ENCODE measurements at regions not wholly inside any gene's neighbourhood (a gene's known extent, or its start where the extent isn't known, plus 50 kb on each side); places are given as distances from the start of the nearest gene placed in this dataset.
"Not testable (repeated sequence)": the region's sequence is repeated elsewhere in the genome, so short reads cannot be mapped to it uniquely, and the experiment has no call there.

GRCh38 chr2:111251711-111252110 lies 131.0 kb downstream of the BCL2L11 start:
- no peak for DNase-seq (ENCODE audit: low read depth)

GRCh38 chr2:111252436-111252835 lies 131.7 kb downstream of the BCL2L11 start:
- no peak for DNase-seq (ENCODE audit: low read depth)

- peak; percentile 20 for DNase-seq (ENCODE audit: low read depth)
These were observed 134.2 kb downstream of the BCL2L11 start for GRCh38 chr2:111254916-111255315.

GRCh38 chr2:111256628-111257027 lies 135.9 kb downstream of the BCL2L11 start:
- DNase-seq (ENCODE audit: low read depth): not testable (repeated sequence)

GRCh38 chr2:111257607-111258006 lies 136.9 kb downstream of the BCL2L11 start:
- not testable (repeated sequence) for DNase-seq (ENCODE audit: low read depth)

GRCh38 chr2:111258318-111258717 lies 137.6 kb downstream of the BCL2L11 start:
- not testable (repeated sequence) for DNase-seq (ENCODE audit: low read depth)

- DNase-seq (ENCODE audit: low read depth): not testable (repeated sequence)
These were observed 142.1 kb downstream of the BCL2L11 start for GRCh38 chr2:111262627-111263379.

GRCh38 chr2:111263380-111264017 lies 142.8 kb downstream of the BCL2L11 start:
- DNase-seq (ENCODE audit: low read depth): not testable (repeated sequence)

GRCh38 chr2:111264956-111265355 lies 144.2 kb downstream of the BCL2L11 start:
- DNase-seq (ENCODE audit: low read depth): not testable (repeated sequence)

GRCh38 chr2:111266556-111266955 lies 145.8 kb downstream of the BCL2L11 start:
- not testable (repeated sequence) for DNase-seq (ENCODE audit: low read depth)

GRCh38 chr2:111267038-111267437 lies 146.3 kb downstream of the BCL2L11 start:
- DNase-seq (ENCODE audit: low read depth): not testable (repeated sequence)

- DNase-seq (ENCODE audit: low read depth): not testable (repeated sequence)
These were observed 149.1 kb downstream of the BCL2L11 start for GRCh38 chr2:111269761-111270323.

GRCh38 chr2:111270569-111270968 lies 149.9 kb downstream of the BCL2L11 start:
- not testable (repeated sequence) for DNase-seq (ENCODE audit: low read depth)

- DNase-seq (ENCODE audit: low read depth): not testable (repeated sequence)
These were observed 151.1 kb downstream of the BCL2L11 start for GRCh38 chr2:111271647-111272304.

- DNase-seq (ENCODE audit: low read depth): not testable (repeated sequence)
These were observed 152.3 kb downstream of the BCL2L11 start for GRCh38 chr2:111273007-111273406.

GRCh38 chr2:111275047-111275853 lies 154.5 kb downstream of the BCL2L11 start:
- not testable (repeated sequence) for DNase-seq (ENCODE audit: low read depth)

- DNase-seq (ENCODE audit: low read depth): not testable (repeated sequence)
These were observed 155.1 kb downstream of the BCL2L11 start for GRCh38 chr2:111275854-111276171.

- DNase-seq (ENCODE audit: low read depth): not testable (repeated sequence)
These were observed 157.4 kb downstream of the BCL2L11 start for GRCh38 chr2:111278133-111278532.

- not testable (repeated sequence) for DNase-seq (ENCODE audit: low read depth)
These were observed 160.1 kb downstream of the BCL2L11 start for GRCh38 chr2:111280709-111281286.

GRCh38 chr2:111282162-111282561 lies 161.4 kb downstream of the BCL2L11 start:
- not testable (repeated sequence) for DNase-seq (ENCODE audit: low read depth)

Data from ELR (cell line).